ENCODE measurements at regions not wholly inside any gene's neighbourhood (a gene's known extent, or its start where the extent isn't known, plus 50 kb on each side); places are given as distances from the start of the nearest gene placed in this dataset.

GRCh38 chr1:115203287-115203686, 114.0 kb upstream of the TSPAN2 start:
- TF ChIP-seq, protein P1, sequence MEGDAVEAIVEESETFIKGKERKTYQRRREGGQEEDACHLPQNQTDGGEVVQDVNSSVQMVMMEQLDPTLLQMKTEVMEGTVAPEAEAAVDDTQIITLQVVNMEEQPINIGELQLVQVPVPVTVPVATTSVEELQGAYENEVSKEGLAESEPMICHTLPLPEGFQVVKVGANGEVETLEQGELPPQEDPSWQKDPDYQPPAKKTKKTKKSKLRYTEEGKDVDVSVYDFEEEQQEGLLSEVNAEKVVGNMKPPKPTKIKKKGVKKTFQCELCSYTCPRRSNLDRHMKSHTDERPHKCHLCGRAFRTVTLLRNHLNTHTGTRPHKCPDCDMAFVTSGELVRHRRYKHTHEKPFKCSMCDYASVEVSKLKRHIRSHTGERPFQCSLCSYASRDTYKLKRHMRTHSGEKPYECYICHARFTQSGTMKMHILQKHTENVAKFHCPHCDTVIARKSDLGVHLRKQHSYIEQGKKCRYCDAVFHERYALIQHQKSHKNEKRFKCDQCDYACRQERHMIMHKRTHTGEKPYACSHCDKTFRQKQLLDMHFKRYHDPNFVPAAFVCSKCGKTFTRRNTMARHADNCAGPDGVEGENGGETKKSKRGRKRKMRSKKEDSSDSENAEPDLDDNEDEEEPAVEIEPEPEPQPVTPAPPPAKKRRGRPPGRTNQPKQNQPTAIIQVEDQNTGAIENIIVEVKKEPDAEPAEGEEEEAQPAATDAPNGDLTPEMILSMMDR (IDR thresholded peaks at IDR 0.05) = no peak

GRCh38 chr1:115201598-115201997, 112.3 kb upstream of the TSPAN2 start:
- TF ChIP-seq, protein P1 (IDR thresholded peaks at IDR 0.05) = no peak

GRCh38 chr1:115199416-115200132, 110.3 kb upstream of the TSPAN2 start:
- TF ChIP-seq, protein P1 (IDR thresholded peaks at IDR 0.05) = no peak

DNA sequence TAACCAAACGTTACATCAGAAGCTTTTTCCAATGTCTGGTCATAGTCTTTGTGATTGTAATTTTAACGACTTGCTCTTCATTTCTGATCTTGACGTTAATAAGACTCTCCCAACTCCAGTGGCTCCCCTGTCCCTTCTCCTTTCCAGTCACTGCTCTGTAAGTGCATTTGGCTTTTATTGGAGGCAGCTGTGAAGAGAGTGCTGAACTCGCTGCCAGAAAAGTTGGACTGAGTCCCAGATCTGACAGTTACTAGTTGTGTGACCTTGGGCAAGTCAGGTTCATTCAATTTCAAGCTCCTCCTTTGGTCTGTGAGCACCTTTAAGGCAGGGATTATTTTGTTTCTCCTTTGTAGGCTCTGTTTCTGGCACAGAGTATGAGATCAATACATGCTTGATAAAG, 109.6 kb upstream of the TSPAN2 start:
- TF ChIP-seq, protein P1 (IDR thresholded peaks at IDR 0.05) = no peak

DNA sequence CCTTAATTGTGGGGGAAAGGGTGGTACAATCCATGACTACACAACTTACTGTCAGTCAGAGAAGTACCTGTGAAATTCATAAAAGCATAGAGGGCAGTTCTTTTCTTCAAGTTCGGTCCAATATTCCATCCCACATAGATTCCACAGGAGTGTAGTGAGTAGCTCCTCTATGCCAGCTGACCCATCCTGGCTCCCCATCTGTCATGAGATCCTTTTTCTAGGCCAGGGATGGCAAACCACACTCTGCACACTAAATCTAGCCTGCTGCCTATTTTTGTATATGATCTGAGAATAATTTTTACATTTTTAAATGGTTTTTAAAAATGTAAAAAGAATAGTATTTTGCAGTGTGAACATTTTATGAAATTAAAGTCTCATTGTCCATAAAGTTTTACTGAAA, 107.0 kb upstream of the TSPAN2 start:
- TF ChIP-seq, protein P1 (IDR thresholded peaks at IDR 0.05) = no peak

GRCh38 chr1:115194506-115194905, 105.2 kb upstream of the TSPAN2 start:
- TF ChIP-seq, protein P1 (IDR thresholded peaks at IDR 0.05) = no peak

DNA sequence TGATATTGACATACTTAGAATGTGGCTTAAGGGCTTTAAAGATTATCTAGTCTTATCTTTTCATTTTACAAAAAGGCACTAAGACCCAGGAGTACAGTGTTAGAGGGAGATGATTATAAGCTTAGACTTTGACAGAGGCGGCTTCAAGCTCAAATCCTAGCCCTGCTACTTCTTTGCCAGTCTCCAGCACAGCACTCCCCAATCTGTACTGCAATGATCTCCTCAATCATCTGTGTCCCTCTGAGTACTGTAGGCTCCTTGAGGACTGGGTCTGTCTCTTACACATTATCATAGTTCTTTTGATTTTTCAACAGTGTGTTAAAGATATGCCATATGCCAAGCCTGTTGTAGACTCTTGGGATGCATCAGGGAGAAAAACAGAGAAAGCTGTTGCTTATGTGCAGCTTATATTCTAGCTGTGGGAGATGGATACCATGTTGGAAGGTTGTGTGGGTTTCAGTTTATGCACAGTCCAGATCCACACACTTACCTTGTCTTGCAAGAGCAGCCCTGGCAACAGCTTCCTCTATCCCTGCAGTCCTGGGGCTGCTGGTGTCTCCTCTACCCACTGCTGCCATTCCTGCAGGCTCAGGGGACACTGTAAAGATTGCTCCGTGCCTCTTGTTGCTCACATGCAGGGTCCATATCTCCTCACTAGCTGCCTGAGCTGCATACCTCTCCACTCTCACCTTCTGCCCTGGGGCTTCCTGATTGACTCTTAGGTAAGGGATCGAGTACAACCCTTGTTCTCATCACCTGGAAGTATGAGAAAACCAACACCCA, 103.9 kb upstream of the TSPAN2 start:
- TF ChIP-seq, protein P1 (IDR thresholded peaks at IDR 0.05) = no peak

All from LNCAP (cell line).